ENCODE measurements at regions not wholly inside any gene's neighbourhood (a gene's known extent, or its start where the extent isn't known, plus 50 kb on each side); places are given as distances from the start of the nearest gene placed in this dataset.
"Not testable (repeated sequence)": the region's sequence is repeated elsewhere in the genome, so short reads cannot be mapped to it uniquely, and the experiment has no call there.

DNA sequence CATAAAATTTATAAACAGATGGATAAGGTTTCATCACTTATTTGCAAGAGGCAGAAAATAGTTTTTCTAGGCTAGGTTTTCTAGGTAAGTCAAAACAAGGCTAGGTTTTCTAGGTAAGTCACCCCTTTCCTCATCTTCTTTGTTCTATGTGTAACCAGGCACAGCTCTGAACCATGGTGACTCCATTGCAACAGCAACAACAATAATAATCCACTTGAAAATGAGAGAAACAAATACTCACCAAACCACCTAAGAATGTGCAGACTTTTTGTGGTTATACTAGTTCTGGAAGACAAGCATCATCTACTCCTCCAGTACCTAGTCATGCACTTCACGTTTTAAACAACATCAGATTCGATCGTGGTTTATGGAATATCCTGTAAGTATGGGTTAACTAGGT is 237.4 kb upstream of the ACVR2A start:
- DNase-seq (ENCODE audit: low spot score): no peak

DNA sequence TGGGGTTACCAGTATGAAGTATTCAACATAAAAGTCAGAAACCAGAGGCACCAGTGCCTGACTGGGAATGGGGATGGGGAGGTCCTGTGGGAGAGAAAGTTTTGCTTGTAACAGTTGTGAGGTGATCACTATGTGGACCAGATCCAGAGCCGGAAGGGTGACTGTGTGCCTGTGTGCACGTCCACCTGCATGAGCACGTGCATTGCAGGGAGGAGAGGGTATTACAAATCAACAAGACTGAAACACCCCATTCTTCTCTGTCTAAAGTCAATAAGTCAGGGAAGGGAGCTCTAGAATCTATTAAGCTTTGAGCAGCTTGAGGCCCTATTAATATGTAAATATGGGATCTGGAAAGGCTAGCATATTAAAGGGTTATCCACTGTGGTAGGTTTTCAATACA is 241.0 kb upstream of the ACVR2A start:
- DNase-seq (ENCODE audit: low spot score): no peak

DNA sequence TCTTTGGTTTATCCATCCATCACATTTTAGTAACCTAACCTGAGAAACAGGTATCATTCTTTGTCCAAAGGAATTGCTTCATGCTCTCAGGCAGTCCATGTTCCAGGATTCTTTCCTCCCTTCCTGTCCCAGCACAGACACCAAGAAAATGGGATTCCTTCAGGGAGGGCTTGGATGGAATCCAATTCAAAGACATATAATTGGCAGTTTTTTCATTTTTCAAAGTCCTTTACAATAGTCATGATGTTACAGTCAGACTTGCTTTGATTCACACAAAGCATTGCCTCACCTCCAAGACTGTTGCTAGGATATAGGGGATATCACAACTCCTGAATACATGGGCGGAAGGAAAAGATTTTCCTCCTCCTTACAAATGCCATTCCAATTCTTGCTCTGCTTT is 241.4 kb upstream of the ACVR2A start:
- no peak for DNase-seq (ENCODE audit: low spot score)

DNA sequence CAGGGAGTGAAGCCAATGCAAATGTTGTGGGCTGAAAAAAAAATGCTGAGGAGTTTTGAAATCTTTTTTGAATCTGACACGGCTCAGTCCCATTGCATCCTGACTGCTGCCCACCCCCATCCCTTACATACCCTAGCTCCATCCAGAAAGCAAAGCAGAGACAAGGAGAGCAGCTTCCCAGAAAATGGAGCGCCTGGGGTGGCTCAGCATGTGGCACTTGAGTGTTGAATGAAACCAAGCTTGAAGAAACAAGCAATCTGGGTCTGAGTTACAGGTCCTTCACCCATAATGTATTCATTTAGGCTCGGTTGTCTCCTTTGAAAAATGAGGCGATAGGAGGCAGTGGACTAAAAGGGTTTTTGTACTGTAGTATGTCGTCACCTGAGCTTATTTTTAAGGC is 244.2 kb upstream of the ACVR2A start:
- DNase-seq (ENCODE audit: low spot score): no peak

DNA sequence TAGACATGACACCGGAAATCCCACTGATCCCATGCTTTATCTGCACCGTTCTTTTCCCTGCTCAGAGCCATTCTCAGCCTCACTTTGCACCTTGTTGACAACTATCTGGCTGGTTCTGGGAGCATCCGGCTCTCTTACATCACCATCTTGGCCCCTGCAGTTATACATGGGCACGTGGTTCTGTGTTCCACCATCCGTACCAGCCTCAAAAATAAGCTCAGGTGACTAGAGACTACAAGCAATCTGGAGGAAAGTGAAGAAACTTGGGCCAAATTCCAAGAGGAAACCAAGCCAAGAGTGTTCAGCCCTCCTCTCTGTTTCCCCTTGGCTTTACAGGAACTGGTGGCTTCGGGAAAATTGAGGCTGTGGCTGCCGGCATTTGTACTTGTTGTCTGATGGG is 244.6 kb upstream of the ACVR2A start:
- DNase-seq (ENCODE audit: low spot score): no peak

DNA sequence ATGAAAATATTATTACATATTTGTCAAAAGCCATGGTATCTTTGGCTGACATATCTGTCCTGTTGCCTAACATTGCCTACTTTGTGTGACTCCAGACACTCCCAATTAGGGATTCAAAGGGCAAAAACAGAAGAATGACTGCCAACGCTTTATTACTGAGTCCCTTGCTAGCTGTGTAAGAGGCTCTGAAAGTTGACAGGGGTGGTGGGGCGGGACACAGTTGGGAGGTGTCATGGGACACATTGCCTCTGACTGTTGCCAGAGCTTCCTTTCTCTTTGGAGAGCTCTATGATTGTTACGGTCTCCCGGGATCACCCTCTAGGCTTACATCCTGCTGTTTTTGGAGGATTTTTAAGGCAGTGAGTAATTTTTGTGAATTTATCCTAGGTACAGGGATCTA is 249.6 kb upstream of the ACVR2A start:
- no peak for DNase-seq (ENCODE audit: low spot score)

DNA sequence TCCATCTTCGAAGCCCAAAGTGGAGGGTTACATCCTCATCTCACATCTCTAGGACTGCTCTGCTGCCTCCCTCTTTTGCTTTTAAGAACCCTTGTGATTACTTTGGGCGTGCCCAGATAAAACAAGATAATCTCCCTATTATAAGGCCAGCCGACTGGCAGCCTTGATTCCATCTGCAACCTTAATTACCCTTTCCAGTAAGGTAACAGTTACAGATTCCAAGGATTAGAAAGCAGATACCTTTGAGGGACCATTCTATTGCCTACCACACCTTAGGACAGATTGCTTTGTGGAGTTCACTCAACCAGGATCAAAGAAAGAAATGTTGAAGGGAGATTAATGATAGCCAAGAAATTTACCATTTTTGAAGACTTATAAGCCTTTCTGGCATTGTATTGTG is 250.8 kb upstream of the ACVR2A start:
- DNase-seq (ENCODE audit: low spot score): no peak

DNA sequence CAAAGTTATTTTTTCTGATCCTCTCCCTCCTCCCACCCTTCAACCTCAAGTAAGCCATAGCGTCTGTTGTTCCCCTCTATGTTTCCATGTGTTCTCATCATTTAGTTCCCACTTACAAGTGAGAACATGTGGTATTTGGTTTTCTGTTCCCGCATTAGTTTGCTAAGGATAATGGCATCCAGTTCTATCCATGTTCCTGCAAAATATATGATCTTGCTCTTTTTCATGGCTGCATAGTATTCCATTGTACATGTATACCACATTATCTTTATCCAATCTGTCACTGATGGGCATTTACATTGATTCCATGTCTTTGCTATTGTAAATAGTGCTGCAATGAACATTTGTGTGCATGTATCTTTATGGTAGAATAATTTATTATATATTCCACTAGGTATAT is 252.0 kb upstream of the ACVR2A start:
- DNase-seq (ENCODE audit: low spot score): not testable (repeated sequence)

DNA sequence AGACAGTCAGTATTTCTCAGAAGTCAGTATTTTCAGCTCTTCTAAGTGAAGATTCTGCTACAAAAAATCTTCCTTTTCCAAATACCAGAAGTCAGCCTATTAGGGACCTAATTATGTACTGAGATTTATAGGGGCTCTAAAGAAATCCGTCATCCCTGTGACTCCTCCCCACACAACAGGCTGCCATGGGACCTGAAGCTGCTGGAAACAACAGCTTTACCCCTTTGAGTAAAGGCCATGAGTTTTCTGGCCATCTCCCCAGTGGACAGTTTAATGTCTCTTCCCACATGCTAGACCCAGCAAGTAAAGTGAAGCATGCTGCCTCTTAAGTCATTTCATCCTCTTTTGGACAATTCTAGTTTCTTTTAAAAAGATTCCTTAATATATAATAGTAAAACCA is 255.7 kb upstream of the ACVR2A start:
- no peak for DNase-seq (ENCODE audit: low spot score)

DNA sequence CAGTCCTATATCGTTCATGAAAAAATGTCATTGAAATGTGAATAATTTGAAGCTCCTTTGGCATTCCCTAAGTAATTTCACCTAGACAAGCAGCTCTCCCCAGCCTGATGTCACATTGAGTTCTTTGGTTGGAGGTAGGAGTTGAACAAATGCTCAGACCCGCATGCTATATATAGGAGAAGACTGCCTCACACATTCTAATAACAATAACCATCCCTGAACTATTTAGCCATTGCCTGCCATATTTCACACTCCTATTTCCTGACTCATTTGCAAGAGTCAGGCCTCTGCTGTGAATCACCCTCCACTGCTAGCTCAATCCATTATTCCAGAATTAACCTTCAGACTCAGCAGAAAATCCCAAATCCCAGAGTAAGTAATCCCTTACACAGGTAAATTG is 256.6 kb upstream of the ACVR2A start:
- DNase-seq (ENCODE audit: low spot score): no peak

DNA sequence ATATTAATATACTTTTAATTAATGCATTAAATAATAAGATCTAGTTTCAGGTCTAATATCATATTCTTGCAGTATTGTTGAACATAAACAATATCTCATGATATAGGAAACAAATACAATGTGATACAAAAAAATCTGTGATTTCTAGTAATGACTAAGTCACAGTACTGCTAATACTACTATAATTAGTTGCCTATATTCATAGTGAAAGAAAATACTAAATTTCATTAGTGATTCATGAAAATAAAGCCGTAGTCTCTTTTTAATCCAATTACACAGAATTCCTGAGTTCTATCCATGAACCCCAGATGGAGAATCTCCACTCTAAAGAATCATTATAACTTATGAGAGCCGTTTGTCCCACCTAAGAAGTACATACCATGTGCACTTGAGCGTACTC is 266.3 kb upstream of the ACVR2A start:
- no peak for DNase-seq (ENCODE audit: low spot score)

DNA sequence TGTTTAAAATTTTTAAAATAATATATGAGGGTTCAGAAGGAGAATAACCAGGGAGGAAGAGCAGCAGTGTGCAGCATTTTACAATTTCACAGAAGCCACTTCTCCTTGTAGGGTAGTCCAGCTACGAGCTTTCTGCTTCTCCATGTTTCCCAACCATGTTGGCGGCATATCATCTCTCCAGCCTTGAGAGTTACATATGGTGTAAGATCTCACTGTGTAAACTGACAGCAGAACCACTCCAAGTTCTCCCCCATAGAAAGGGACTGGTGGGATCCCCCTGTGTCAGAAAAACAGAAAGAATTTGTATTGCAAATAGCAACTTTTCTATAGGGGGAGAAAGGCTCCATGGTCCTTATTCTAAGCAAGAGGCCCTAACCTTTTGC is 266.8 kb upstream of the ACVR2A start:
- no peak for DNase-seq (ENCODE audit: low spot score)

DNA sequence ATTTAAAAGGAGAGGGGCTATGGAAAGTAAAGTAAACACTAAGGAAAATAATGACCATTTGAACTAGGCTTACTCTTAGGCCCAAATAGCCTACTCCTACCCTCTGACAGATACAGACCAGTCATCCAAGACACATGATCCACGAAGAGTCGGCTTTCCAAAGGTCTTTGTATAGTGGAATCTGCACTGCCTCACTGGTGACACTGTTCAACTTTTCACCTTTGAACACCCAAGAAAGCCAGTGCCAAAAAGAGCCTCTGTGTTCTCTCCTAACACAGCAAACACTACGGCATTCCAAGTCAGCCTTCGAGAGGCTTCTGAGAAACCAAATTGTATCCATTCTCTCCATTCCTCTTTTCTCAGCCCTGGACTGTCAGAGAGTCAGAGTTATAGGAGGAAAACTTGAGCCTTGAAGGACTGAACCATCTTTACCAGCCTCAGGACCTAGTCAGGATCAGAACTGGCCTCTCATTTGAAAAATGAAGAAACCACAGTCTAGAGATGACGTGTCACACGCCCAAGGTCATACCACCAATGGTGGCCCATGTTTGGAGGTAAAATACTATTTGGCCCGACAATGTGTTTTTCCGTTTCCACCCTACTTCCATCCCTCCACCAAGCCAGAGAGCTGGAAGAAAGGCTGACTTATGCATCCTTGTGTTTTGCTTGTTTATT is 267.4 kb upstream of the ACVR2A start:
- no peak for DNase-seq (ENCODE audit: low spot score)

DNA sequence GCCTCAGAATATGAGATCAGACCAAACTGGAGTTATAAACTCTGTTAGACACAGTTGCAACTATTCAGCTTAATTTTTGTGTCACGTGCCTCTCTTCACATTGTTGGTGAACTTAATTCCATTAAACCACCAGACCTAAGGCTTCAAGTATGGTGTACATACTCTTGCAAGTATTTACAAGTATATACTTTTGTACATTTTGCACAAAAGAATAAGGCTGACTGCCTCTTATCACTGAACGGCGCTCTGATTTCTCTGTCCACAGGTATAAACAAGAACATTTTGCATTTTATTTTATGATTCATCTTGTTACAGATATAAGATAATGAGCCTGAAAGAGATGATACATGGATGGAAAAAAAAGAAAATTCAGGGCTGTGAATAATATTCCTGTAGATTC is 269.7 kb upstream of the ACVR2A start:
- DNase-seq (ENCODE audit: low spot score): no peak

DNA sequence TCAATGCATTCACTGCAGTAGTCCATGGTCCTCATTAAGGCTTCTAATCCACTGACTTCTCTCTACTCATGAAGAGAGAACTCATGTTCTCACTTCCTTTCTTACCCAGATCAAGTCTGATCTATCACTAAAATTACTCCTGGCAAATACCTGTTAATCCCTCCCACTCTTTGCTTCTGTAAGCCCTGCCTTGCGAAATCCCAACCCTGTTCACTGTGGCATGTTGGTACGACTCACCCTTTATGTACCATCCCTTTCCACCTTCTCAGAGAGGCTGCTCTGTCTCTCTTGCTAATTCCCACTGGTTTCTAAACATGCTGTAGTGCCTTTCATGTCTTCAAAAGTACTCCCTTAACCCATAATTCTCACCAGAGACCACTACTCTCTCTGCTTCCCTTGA is 272.2 kb upstream of the ACVR2A start:
- no peak for DNase-seq (ENCODE audit: low spot score)

DNA sequence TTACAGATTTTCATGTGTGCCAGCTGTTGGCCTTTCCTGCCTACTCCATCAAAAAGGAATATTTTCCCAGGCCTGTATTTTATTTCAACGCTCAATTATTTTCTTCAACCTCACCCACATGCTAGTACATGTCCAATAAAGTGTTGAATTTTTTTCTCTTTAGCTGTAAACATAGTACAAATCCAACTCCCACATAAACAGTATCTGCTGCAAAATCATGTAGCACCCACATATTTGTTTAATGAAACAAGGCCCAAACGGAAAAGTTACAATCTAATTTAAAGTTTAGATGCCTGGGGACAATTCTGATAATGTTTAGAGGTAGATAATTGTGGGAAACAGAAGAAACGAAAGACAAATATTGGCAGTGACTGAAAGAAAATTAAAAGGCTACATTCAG is 275.4 kb upstream of the ACVR2A start:
- DNase-seq (ENCODE audit: low spot score): no peak

DNA sequence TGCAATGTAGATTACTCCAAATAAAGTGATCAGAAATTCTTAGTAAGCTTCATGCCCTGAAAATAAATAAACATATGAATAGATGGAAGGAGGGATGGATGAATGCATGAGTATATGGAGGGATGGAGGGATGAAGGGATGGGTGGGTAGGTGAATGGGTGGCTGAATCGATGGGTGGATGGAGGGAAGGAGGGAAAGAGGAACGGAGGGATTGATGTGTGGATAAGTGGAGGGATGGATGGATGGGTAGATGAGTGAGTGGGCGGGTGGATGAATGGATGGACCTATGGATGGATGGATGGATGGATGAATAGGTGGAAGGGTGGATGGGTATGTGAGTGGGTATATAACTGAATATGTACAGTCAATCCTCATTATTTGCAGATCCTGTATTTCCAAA is 276.7 kb upstream of the ACVR2A start:
- no peak for DNase-seq (ENCODE audit: low spot score)

DNA sequence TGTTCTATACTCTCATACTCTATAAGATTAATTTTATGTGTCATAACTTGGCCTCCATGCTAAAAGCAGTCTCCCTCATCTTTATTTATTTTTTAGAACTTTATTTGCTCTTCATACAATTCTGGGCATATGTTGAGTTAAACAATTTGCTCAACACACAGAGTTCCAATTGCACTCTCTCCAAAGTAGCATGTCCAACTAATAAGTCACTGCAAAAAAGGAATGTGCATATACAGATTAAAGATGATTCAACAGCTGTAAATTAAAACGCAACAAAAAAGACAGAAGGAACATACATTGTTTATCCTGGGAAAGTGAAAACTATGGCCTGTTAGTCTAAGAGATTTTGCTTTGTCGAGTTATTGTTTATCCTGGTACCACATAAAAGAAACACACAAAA is 277.7 kb upstream of the ACVR2A start:
- DNase-seq (ENCODE audit: low spot score): no peak

DNA sequence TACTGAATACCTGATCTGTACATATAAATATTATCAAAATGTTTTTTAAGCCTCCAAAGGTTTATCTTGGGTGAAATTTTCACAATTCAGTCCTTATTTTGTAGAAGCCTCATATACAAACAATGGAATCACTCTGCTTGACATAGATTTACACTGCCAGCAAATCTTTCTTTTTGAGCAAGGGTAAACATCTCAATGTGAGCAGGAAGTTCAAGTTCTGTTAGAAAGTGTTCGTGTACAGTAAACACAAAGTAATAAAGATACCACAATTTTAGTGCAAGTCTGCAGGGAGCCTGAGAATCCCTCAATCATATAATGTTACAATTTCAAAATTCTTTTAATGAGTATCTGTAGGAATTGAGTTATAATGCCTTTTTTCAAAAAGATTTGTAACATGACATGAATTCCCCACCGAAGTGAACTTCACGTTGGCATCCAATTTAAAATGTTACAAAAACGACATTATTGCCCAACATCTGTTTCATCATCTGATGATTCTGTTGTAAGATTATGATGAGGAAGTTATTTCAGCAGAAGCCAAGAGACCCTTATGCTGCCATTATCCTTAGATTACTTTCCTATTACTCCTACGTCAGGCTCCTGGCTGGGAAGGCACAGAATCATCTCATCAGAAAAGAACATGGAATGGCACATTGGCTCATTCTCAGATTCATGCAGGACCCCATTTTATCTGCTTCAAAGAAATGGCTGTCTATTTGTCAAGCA is 283.9 kb upstream of the ACVR2A start:
- DNase-seq (ENCODE audit: low spot score): no peak

DNA sequence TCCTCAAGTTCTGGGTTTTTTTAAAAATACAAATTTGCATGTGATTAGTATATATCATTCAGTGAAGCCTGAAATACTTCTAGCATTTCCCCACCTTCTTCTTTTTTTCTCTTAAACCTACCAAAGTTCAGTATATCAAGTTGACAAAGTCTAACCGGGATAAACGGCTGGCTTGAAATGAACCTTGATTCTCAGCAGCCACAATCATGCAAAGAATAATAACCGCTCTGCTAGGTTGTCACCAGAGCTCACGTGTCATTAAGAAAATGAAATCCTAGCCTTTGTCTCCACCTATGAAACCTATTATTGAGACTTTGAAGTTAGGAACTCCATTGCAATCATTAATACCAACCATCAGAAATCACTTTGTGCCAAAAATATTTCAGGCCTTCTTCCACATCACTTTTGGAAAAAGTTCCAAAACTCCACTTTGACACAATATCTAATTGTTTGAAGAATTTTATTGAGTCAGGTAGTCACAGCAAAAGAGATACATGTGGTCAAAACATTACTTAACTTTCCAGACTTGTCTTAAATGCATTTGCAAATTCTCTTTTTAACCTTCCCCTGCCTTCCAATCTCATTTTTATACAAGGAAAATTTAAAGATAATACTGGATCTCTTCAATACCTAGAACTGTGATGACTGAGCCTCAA is 285.6 kb upstream of the ACVR2A start:
- no peak for DNase-seq (ENCODE audit: low spot score)

DNA sequence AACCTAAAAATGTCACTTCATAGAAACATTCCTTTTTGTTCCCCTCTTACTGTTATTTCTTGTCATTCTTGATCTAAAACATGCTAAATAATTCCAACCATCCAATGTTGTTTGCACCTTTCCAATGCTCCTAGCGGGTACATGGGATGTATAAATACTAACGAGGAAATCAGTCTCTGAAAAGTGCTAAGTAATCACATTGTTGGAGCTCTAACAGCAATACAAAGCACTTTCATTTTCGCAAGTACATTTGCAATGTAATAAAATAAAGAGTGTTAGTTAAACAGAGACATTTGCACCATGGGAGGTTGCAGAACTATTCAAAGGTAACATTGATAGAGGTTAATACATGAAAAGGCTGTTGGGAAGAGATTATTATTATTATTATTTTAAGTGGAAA is 286.2 kb upstream of the ACVR2A start:
- DNase-seq (ENCODE audit: low spot score): no peak

DNA sequence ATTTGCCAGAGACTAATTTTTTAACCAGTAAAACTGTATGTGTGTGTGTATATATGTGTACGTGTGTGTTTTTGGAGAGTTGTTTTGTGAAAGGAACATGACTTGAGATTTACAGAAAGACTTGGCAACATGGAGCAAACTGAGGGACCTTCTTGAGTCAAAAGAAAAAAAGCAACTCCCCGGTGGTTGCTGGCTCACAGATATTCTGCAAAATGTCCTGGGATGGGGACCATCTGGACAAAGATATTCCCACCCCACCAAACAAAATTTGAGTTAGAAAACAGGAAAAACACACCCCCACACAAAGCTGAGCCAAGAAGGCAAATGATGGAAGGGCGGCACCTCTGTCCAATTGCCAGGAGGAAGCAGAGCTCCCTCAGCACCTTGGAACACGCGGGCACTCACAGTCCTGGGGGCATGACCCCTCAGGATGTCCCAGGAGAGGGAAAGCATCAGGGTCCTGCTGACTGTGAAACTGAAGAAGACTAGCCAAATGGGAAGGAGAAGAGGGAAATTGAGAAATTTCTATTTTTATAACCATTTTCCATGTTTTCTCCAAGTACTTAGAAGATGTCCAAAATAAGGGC is 290.2 kb upstream of the ACVR2A start:
- no peak for DNase-seq (ENCODE audit: low spot score)

DNA sequence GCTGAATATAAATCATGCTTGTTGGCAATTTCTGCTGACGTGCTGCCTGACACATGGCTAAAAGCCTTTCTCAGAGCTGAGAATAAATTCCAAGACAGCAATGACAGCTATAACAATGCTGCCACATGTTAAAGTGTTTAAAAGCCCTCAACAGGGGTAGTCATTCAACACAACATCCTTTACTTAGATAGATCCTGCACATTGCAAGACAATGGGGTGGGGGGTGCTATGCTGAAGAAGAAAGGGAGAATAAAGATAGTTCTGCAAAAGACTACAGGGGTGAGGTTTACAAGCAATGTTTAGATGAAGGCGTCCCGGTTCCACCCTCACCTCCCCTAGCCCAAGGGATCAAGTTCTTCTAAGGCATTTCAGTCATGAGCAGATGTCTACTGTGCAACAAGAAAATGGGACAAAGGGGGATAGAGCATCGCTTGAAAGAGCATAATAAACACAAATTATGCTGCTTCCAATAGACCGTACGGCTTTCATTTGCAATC is 291.0 kb upstream of the ACVR2A start:
- no peak for DNase-seq (ENCODE audit: low spot score)

All from hematopoietic multipotent progenitor cell treated with erythropoietin and hydrocortisone succinate and interleukin-3 and kit ligand, for 15 days (in vitro differentiated cells).